HG03565 (cell line): ENCODE measurements at regions not wholly inside any gene's neighbourhood (a gene's known extent, or its start where the extent isn't known, plus 50 kb on each side); places are given as distances from the start of the nearest gene placed in this dataset.

Experiments used
- ATAC-seq: cut with Tn5 transposase; IDR thresholded peaks from one replicate; pipeline ENCODE4 v1.9.1; 2021; ENCODE audit warnings: mild to moderate bottlenecking, moderate library complexity; ENCODE audit not compliant: unreplicated experiment

GRCh38 chr20:1720845-1721475 lies 63.4 kb upstream of the SIRPG start:
- no peak for ATAC-seq

GRCh38 chr20:1720226-1720625 lies 62.6 kb upstream of the SIRPG start:
- no peak for ATAC-seq

DNA sequence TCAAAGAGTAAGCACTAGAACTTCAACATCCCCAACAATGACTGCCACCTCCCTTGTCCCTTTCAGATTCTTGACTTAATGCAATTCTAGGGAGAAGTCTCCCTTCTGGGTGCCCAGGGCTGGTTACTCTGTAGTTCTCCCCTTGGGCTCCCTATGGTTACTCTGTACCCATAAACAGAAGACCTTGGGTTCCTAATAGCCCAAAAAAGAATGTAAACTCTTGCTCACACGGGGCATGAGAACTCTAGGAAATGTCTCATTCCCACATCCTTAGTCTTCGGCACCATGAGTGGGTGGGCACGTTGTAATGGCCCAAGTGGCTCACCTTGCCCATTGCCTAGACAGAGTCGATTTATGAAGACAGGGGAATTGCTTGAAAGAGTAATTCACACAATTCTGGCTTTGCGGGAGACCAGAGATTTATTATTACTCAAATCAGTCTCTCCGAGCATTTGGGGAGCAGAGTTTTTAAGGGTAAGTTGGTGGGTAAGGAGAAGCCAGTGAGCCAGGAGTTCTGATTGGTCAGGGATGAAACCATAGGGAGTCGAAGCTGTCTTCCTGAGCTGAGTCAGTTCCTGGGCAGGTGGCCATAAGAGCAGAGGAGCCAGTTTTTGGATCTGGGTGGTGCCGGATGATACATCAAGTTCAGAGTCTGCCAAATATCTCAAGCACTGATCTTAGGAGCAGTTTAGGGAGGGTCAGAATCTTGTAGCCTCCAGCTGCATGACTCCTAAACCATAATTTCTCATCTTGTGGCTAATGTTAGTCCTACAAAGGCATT lies 61.2 kb upstream of the SIRPG start:
- no peak for ATAC-seq

- no peak for ATAC-seq
Measured at GRCh38 chr20:1712634-1713624, 55.4 kb upstream of the SIRPG start.

DNA sequence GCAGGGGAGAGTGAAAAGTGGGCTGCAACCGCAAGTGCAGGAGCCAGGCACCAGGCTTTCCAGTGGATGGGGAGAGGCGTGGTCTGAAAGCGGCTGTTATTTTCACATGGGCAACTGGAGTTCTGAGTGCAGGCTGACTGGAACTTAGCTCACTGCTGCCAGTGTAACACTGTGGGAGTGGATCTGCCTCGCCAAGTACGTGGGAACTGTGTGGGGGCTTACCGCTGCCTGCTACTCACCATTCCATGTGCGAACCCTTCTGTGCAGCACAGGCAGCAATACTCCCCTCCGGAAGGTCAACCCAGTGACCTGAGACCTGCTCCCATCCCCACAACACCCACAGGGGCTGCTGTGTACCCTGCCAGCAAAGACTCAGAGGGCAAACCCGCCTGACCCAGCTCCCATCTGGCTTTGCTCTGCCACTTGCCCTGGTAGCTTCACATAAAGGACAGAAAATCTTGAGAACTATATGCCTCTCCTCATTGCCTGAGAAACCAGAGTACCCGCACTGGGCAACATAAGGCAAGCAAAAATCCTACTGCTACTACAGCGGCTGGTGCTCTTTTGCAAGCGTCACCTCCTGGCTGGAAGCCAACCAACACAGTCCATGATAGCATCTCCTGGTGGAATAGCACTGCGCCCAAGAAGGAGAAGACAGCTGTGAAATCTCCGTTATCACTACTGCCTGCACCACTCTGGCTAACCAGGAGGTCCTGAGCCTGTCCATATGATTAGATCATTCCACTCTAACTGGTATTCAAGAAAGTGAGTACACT lies 54.4 kb upstream of the SIRPG start:
- no peak for ATAC-seq

DNA sequence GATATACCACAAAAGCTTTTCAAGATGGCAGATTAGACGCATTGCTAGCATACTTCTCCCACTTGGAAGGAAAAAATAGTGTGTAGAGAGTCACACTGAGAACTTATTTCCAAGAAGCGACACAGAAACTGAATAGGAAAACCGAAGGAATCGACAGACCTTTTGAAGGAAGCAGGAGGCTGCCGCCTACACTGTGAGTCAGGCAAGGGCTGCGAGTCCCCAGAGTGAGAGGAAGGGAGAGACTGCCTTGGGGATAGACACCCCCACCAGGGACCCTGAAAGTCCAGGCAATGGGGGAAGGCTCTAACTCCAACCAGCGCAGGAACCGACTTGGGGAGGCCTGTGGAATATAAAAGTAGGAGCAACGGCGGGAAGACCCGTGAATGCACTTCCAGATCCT lies 53.7 kb upstream of the SIRPG start:
- ATAC-seq, result no peak

DNA sequence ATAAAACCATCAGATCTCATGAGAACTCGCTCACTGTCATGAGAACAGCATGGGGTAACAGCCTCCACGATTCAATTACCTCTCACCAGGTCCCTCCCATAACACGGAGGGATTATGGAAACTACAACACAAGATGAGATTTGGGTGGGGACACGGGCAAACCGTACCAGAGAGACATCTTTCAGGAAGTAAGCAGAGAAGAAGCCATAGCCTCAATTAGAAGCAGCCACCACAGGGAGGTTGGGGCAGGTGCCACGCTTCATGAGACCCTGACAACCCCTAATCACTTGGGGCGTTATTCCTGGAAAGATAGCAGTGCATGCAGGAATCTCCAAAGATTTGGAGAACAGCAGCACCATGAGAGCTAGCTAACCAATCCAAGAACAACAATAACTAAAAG lies 52.9 kb upstream of the SIRPG start:
- ATAC-seq, result no peak

- no peak for ATAC-seq
Measured at GRCh38 chr20:1707588-1708449, 50.2 kb upstream of the SIRPG start.
